ENCODE measurements at regions not wholly inside any gene's neighbourhood (a gene's known extent, or its start where the extent isn't known, plus 50 kb on each side); places are given as distances from the start of the nearest gene placed in this dataset.

GRCh38 chr4:152225680-152226079, 310.2 kb downstream of the FBXW7 start:
- Histone ChIP-seq H3K4me1 (ENCODE audit: insufficient read depth) (no peaks in the 10 kb centered on the region), H3K4me3 (no peak overlapping the region), H3K27me3 (replicated peaks; ENCODE audit: insufficient read depth) (no peaks in the 10 kb centered on the region), H3K9ac (no peak overlapping the region), H3K9me2 (ENCODE audit: insufficient read depth) (no peaks in the 10 kb centered on the region), H3K79me2 (ENCODE audit: insufficient read depth) (no peaks in the 10 kb centered on the region), H3F3A (ENCODE audit: insufficient read depth) (no peaks in the 10 kb centered on the region), H2AFZ (no peak overlapping the region), H4K20me1 (ENCODE audit: insufficient read depth) (no peaks in the 10 kb centered on the region), H3K9me3 (ENCODE audit: low read depth) (no peaks in the 10 kb centered on the region), H3K4me2 (ENCODE audit: unreplicated experiment) (no peak overlapping the region), H3K27ac (no peak overlapping the region), H3K36me3 (ENCODE audit: low read depth) (no peaks in the 10 kb centered on the region)
- in situ Hi-C loops (cut with MboI), result no loop called here
- no peak for TF ChIP-seq EZH2 (IDR thresholded peaks at IDR 0.05; ENCODE audit: insufficient read depth, poor library complexity, severe bottlenecking)
- TF ChIP-seq EZH2phosphoT487 (IDR thresholded peaks at IDR 0.05; ENCODE audit: insufficient read depth, low read depth), result no peak
- no peak for DNase-seq
- WGBS, 2 experiments (ENCODE audit: low coverage in 1 of 2, low lambda C conversion rate in 2 of 2, missing lambda C conversion rate in 2 of 2), result 95 to 100% methylated on average over 1 of the region's 1 CpG

DNA sequence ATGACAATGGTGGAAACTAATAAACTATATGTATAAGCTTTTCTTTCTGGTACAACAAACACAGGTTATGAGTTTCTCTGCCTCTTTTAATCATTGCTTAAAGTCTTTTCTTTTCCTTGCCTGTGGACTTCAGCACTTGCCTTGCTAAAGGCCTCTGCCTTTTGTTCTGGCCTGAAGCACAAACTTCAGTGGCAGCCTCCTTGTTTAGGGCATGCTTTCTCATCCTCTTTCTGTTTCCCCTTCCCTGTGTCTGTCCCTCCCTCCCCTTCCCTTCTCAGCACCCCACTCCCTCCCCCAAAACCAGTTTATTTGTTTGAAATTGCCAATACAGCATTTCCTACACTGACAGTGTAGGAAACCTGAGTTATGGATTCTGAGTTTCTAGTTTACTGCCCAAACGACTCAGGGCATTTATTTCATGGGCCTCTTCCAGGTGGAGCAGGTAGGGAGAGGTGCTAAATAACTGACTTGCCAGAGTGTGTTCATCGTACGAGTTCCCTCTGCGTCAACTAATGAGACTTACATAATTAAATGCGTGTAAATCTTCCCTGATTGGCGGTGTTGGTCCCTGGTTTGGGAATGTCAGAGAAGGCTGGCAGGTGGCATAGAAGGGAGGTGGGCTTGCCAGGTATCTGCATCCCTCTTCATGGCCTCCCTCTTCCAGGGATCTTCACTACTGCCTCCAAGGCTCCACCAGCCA, 311.0 kb downstream of the FBXW7 start:
- in situ Hi-C loops (cut with MboI), result no loop called here
- Histone ChIP-seq H3K4me3 (no peak overlapping the region), H3K4me2 (ENCODE audit: unreplicated experiment) (no peak overlapping the region), H3K4me1 (ENCODE audit: insufficient read depth) (no peaks in the 10 kb centered on the region), H3K27me3 (replicated peaks; ENCODE audit: insufficient read depth) (no peaks in the 10 kb centered on the region), H4K20me1 (ENCODE audit: insufficient read depth) (no peaks in the 10 kb centered on the region), H3K9ac (no peak overlapping the region), H3K79me2 (ENCODE audit: insufficient read depth) (no peaks in the 10 kb centered on the region), H3F3A (ENCODE audit: insufficient read depth) (no peaks in the 10 kb centered on the region), H3K27ac (no peak overlapping the region), H3K9me3 (ENCODE audit: low read depth) (no peaks in the 10 kb centered on the region), H2AFZ (no peak overlapping the region), H3K36me3 (ENCODE audit: low read depth) (no peaks in the 10 kb centered on the region), H3K9me2 (ENCODE audit: insufficient read depth) (no peaks in the 10 kb centered on the region)
- DNase-seq, result no peak
- WGBS, 2 experiments (ENCODE audit: low coverage in 1 of 2, low lambda C conversion rate in 2 of 2, missing lambda C conversion rate in 2 of 2), result 75 to 76% methylated on average over 6 of the region's 6 CpGs
- TF ChIP-seq EZH2 (IDR thresholded peaks at IDR 0.05; ENCODE audit: insufficient read depth, poor library complexity, severe bottlenecking) (no peak), EZH2phosphoT487 (IDR thresholded peaks at IDR 0.05; ENCODE audit: insufficient read depth, low read depth) (no peak)

GRCh38 chr4:152224223-152224622, 311.7 kb downstream of the FBXW7 start:
- Histone ChIP-seq H3K79me2 (ENCODE audit: insufficient read depth) (no peaks in the 10 kb centered on the region), H3K4me1 (ENCODE audit: insufficient read depth) (no peaks in the 10 kb centered on the region), H3K9me3 (ENCODE audit: low read depth) (no peaks in the 10 kb centered on the region), H2AFZ (no peak overlapping the region), H3K36me3 (ENCODE audit: low read depth) (no peaks in the 10 kb centered on the region), H3K27ac (no peak overlapping the region), H3K4me2 (ENCODE audit: unreplicated experiment) (no peak overlapping the region), H3K9me2 (ENCODE audit: insufficient read depth) (no peaks in the 10 kb centered on the region), H4K20me1 (ENCODE audit: insufficient read depth) (no peaks in the 10 kb centered on the region), H3K4me3 (no peak overlapping the region), H3F3A (ENCODE audit: insufficient read depth) (no peaks in the 10 kb centered on the region), H3K9ac (no peak overlapping the region), H3K27me3 (replicated peaks; ENCODE audit: insufficient read depth) (no peaks in the 10 kb centered on the region)
- no peak for TF ChIP-seq EZH2 (IDR thresholded peaks at IDR 0.05; ENCODE audit: insufficient read depth, poor library complexity, severe bottlenecking)
- no peak for TF ChIP-seq EZH2phosphoT487 (IDR thresholded peaks at IDR 0.05; ENCODE audit: insufficient read depth, low read depth)
- in situ Hi-C loops (cut with MboI), result no loop called here
- no peak for DNase-seq
- WGBS, 2 experiments (ENCODE audit: low coverage in 1 of 2, low lambda C conversion rate in 2 of 2, missing lambda C conversion rate in 2 of 2), result 91 to 94% methylated on average over 7 to 8 of the region's 8 CpGs

- H3F3A ChIP-seq (ENCODE audit: insufficient read depth), result no peaks in the 10 kb centered on the region
- no peak for TF ChIP-seq EZH2phosphoT487 (IDR thresholded peaks at IDR 0.05; ENCODE audit: insufficient read depth, low read depth)
- no peak for TF ChIP-seq EZH2 (IDR thresholded peaks at IDR 0.05; ENCODE audit: insufficient read depth, poor library complexity, severe bottlenecking)
- H3K4me1 ChIP-seq (ENCODE audit: insufficient read depth), result no peaks in the 10 kb centered on the region
- in situ Hi-C loops (cut with MboI), result no loop called here
- no peak overlapping the region for H3K4me2 ChIP-seq (ENCODE audit: unreplicated experiment)
- no peak overlapping the region for H3K27ac ChIP-seq
- H3K9ac ChIP-seq, result no peak overlapping the region
- H4K20me1 ChIP-seq (ENCODE audit: insufficient read depth), result no peaks in the 10 kb centered on the region
- no peaks in the 10 kb centered on the region for H3K27me3 ChIP-seq (replicated peaks; ENCODE audit: insufficient read depth)
- no peak overlapping the region for H2AFZ ChIP-seq
- H3K36me3 ChIP-seq (ENCODE audit: low read depth), result no peaks in the 10 kb centered on the region
- H3K79me2 ChIP-seq (ENCODE audit: insufficient read depth), result no peaks in the 10 kb centered on the region
- 74 to 87% methylated on average over 4 of the region's 4 CpGs for WGBS, 2 experiments (ENCODE audit: low coverage in 1 of 2, low lambda C conversion rate in 2 of 2, missing lambda C conversion rate in 2 of 2)
- H3K4me3 ChIP-seq, result no peak overlapping the region
- peak; percentile 12 for DNase-seq
- no peaks in the 10 kb centered on the region for H3K9me2 ChIP-seq (ENCODE audit: insufficient read depth)
- no peaks in the 10 kb centered on the region for H3K9me3 ChIP-seq (ENCODE audit: low read depth)
These were observed 312.3 kb downstream of the FBXW7 start for GRCh38 chr4:152223600-152223999.

Measured in GM23248 (cell line).